Spleen (tissue), 7 donors: ENCODE measurements at regions not wholly inside any gene's neighbourhood (a gene's known extent, or its start where the extent isn't known, plus 50 kb on each side); places are given as distances from the start of the nearest gene placed in this dataset.

Source experiments
- POLR2AphosphoS5 ChIP-seq, 3 donors: sonication (generic); formaldehyde crosslinking; IDR thresholded peaks; one replicate each; pipeline ENCODE4 v1.5.1; 2017; ENCODE audit warnings: antibody characterized with exemption in 3 of 3
- TF ChIP-seq, protein P1 (sequence below), 11 experiments: fragments of 200-600 bp in 7 of 11; fragments of 450-650 bp in 4 of 11; sonication (generic) in 4 of 11; IDR thresholded peaks in 8 of 11; conservative IDR thresholded peaks in 3 of 11; 1 replicate in 7 of 11; 2 replicates in 4 of 11; pipeline versions ENCODE4 v1.4.0 to v1.8.0; 2016 to 2021; ENCODE audit warnings: antibody characterized with exemption in 11 of 11, inconsistent platforms in 4 of 11, mild to moderate bottlenecking in 1 of 11
- donor health status: DM: no; HTN: no; CAD: no; lungs with moderate emphysema.
- donor health status: DM: no; HTN: no; CAD: no.
- donor health status: DM: no; HTN: no; CAD: no.

DNA sequence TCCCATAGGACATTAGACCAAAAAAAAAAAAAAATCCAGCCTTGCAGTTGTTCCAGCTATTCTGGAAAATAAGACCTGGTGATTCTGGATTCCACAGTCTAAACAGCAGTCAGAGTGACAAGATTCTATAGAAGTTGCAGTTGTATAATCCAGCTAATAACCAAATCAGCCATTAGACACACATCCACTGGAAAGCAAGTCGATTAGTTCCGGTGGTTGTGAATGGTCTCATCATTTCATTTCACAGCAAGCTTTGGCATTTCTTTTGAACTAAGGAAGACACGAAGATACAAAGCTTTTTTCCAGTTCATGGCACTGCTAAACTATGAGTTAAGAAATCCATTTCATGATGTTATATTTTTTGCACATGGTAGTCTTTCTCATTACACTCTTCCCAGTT lies 54.4 kb upstream of the FAM89A start:
- TF ChIP-seq, protein P1, sequence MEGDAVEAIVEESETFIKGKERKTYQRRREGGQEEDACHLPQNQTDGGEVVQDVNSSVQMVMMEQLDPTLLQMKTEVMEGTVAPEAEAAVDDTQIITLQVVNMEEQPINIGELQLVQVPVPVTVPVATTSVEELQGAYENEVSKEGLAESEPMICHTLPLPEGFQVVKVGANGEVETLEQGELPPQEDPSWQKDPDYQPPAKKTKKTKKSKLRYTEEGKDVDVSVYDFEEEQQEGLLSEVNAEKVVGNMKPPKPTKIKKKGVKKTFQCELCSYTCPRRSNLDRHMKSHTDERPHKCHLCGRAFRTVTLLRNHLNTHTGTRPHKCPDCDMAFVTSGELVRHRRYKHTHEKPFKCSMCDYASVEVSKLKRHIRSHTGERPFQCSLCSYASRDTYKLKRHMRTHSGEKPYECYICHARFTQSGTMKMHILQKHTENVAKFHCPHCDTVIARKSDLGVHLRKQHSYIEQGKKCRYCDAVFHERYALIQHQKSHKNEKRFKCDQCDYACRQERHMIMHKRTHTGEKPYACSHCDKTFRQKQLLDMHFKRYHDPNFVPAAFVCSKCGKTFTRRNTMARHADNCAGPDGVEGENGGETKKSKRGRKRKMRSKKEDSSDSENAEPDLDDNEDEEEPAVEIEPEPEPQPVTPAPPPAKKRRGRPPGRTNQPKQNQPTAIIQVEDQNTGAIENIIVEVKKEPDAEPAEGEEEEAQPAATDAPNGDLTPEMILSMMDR (IDR thresholded peaks at IDR 0.05 in 8 of 11, conservative IDR thresholded peaks at IDR 0.05 in 3 of 11) = no peak
- no peak for TF ChIP-seq POLR2AphosphoS5 (IDR thresholded peaks at IDR 0.05)
